GM12873 (cell line): ENCODE measurements at regions not wholly inside any gene's neighbourhood (a gene's known extent, or its start where the extent isn't known, plus 50 kb on each side); places are given as distances from the start of the nearest gene placed in this dataset.

Experiments
- TF ChIP-seq, protein P1 (sequence below): IDR thresholded peaks from 2 replicates; pipeline ENCODE4 v1.5.1; 2012; ENCODE audit warnings: low read depth, mild to moderate bottlenecking, moderate library complexity, low read length, control low read depth; ENCODE audit not compliant: insufficient read depth; ENCODE audit errors: missing control alignments

DNA sequence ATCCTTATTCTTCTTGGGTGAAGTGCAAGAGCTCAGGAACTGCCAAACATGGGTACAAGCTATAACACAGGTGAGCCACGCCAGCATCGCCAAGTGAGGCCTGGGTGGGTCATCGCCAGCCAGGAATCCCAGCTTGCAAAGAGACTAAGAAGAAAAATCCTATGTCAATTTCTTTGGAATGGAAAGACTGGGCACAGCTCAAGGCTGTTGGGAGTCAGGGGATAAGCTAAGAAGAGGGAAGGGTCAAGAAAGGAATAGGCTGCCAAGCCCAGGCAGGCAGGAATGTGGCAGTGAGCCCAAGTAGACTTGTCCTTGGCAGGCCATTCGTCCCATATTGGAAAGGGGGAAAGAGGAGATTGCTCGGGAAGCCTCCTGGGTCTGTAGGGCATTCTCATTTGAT lies 191.4 kb upstream of the CDH5 start:
- TF ChIP-seq, protein P1, sequence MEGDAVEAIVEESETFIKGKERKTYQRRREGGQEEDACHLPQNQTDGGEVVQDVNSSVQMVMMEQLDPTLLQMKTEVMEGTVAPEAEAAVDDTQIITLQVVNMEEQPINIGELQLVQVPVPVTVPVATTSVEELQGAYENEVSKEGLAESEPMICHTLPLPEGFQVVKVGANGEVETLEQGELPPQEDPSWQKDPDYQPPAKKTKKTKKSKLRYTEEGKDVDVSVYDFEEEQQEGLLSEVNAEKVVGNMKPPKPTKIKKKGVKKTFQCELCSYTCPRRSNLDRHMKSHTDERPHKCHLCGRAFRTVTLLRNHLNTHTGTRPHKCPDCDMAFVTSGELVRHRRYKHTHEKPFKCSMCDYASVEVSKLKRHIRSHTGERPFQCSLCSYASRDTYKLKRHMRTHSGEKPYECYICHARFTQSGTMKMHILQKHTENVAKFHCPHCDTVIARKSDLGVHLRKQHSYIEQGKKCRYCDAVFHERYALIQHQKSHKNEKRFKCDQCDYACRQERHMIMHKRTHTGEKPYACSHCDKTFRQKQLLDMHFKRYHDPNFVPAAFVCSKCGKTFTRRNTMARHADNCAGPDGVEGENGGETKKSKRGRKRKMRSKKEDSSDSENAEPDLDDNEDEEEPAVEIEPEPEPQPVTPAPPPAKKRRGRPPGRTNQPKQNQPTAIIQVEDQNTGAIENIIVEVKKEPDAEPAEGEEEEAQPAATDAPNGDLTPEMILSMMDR, result no peak

DNA sequence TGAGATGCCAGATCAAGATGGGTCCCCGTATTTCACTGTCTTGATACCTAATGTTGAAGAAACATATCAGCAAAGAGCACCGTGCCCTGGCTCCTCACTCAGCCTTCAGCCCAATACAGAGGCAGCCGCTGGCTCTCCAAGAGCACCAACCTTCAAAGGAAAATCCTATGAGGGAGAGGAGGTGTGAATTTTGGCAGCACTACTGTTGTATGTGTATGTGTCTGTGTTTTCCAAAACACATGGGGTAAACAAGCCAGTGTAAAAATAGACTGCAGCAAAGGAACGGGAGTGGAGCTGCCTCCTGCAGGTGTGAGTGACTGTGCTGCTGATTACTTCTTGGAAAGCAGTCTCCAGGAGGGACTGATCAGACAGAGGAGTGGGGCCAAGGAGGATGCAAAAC lies 194.0 kb upstream of the CDH5 start:
- TF ChIP-seq, protein P1, result no peak

DNA sequence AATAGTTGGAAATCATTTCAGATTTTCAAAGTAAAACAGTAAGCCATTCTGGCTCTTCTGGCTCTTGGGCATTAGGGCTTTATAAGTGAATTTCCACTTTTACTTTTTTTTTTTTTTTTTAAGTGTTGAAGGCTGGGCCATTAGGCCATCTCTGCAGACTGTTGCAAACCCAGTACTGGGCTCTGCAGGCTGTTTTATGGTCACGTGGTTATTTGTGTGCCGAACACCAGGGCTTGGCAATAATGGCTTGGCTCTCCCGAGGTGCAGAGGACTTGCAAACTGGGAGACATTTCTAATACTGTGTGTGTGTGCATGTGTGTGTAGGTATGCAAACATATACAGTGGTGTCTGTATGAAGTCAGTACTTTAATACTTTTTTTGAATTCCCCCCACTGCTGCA lies 194.9 kb upstream of the CDH5 start:
- TF ChIP-seq, protein P1, result no peak

DNA sequence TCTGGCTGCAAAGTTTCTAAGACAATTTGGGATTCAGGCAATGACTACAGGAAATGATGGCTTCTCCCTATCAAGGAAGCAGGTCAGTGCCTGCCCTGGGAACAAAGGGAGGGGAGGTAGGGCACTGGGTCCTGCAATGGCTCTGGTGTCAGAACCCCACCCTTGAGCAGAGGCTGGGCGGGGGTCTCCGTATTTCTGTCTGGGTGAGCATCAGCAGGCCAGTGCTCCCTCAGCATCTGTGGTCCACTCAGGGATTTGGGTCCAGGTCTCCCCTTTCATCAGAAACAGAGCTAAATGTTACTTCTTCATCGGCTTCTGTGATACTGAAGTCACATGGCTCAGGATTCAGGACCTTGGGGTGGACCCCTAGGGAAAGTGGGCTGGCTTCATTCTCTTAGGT lies 195.5 kb upstream of the CDH5 start:
- TF ChIP-seq, protein P1, result no peak

DNA sequence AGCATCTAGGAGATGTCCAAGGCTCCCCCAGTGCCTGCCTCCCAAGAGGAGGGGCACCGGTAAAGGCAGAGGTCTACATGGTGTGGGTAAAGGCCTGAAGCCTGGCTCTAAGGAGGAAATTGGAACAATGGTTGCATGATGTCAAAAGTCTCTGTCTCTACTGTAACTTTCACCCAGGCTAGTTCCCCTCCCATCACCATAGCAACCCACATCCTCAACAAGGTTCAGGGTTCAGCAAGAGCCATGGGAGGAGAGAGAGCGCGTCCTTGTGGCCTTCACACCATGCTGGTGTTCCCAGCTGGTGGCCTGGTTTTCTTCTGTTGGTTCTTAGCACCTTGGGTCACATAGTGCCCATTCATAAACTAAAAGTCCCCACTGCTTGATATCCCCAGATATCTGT lies 196.7 kb upstream of the CDH5 start:
- TF ChIP-seq, protein P1, result no peak

DNA sequence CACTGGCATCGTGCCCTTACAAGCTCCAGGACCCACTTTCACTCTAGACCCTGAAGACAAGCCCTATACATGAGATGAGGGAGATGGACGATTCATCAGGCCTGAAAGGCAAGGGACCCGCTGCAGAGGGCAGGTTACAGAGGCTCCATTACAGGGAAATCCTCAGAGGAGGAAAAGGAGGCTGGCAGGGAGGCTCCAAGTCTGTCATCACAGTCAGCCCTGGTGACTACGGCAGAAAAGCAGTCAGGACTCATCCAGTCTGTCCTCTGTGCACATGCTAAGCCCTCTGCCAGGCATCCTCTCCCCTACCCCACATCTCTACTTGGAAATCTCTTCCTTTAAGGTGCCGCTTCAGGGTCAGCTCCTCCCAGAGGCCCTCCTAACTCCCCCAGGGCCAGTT lies 197.7 kb upstream of the CDH5 start:
- TF ChIP-seq, protein P1, result no peak

DNA sequence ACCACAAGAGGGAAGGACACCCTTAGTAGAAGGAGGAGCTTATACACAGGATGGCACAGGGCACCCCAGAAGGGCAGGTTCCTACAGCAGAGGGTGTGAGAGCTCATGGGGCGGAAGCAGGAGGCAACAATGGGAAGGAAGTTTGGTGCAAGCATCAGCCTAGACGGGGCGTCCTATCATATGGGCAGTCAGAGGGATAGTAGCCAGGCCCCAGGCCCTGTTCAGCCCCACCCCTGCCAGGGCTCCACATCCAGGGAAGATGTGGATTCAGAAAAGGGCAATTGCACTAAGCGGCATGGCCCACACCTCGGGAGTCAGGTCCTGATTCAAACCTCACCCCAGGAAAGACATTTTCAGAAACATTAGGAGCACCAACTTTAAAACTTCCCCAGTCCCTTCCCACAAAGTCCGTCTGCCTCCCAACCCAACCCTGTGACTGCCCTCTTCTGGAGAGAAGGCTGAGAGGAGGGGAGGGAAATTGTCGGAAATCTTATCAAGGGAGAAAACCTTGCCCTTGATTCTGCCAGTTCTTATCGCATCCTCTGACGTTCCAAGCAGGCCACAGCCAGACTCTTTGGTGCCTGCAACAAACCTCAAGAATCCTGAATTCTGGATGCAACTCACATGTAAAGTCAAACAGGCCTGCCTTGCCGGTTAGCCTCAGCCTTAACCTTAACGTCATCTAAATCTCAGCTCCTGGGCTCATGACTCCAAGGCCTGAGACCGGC lies 198.8 kb upstream of the CDH5 start:
- TF ChIP-seq, protein P1, result no peak
